CD14-positive monocyte (primary cell): ENCODE measurements at regions not wholly inside any gene's neighbourhood (a gene's known extent, or its start where the extent isn't known, plus 50 kb on each side); places are given as distances from the start of the nearest gene placed in this dataset.

Source experiments
- DNase-seq, 3 donors: peaks; one replicate each; pipeline ENCODE4 v3.0.0-alpha.2; 2011 to 2022
- H2AFZ ChIP-seq: 2 replicates; pipeline ENCODE4 v1.6.0; 2012; ENCODE audit warnings: mild to moderate bottlenecking, low read depth, low read length, inconsistent platforms; ENCODE audit not compliant: insufficient read depth, poor library complexity, severe bottlenecking
- H3K27ac ChIP-seq, 2 donors: 1 replicate in 1 of 2; 2 replicates in 1 of 2; pipeline ENCODE4 v1.5.1; 2012 to 2013; ENCODE audit warnings: low read length in 2 of 2, control low read depth in 1 of 2, inconsistent platforms in 1 of 2, low read depth in 1 of 2, mild to moderate bottlenecking in 1 of 2
- H3K27me3 ChIP-seq, 2 donors: one replicate each; pipeline versions ENCODE4 v1.6.0 to v1.6.1; 2011 to 2013; ENCODE audit warnings: low read length in 2 of 2; ENCODE audit not compliant: control insufficient read depth in 2 of 2, insufficient read depth in 2 of 2
- H3K36me3 ChIP-seq, 2 donors: replicated peaks in 1 of 2; 1 replicate in 1 of 2; 2 replicates in 1 of 2; pipeline versions ENCODE4 v1.5.1 to v1.6.1; 2012 to 2013; ENCODE audit warnings: low read length in 2 of 2, control low read depth in 1 of 2, inconsistent platforms in 1 of 2, mild to moderate bottlenecking in 1 of 2; ENCODE audit not compliant: insufficient read depth in 2 of 2, control insufficient read depth in 1 of 2
- H3K4me1 ChIP-seq, 2 donors: 1 replicate in 1 of 2; 2 replicates in 1 of 2; pipeline versions ENCODE4 v1.5.1 to v1.6.1; 2012 to 2013; ENCODE audit warnings: low read length in 2 of 2, control low read depth in 1 of 2, inconsistent platforms in 1 of 2, mild to moderate bottlenecking in 1 of 2, moderate library complexity in 1 of 2; ENCODE audit not compliant: insufficient read depth in 2 of 2, control insufficient read depth in 1 of 2
- H3K4me2 ChIP-seq: replicated peaks from 2 replicates; pipeline ENCODE3; 2012; ENCODE audit warnings: low read length, moderate library complexity, mild to moderate bottlenecking; ENCODE audit not compliant: poor library complexity, severe bottlenecking; ENCODE audit errors: extremely low read depth
- H3K4me3 ChIP-seq, 3 experiments: fragments of 200-600 bp in 1 of 3; sonication (generic) in 1 of 3; replicated peaks in 1 of 3; 1 replicate in 2 of 3; 2 replicates in 1 of 3; pipeline ENCODE4 v1.5.1; 2011 to 2013; ENCODE audit warnings: low read length in 3 of 3, mild to moderate bottlenecking in 3 of 3, control low read depth in 2 of 3, low read depth in 2 of 3, inconsistent platforms in 1 of 3, moderate library complexity in 1 of 3
- H3K79me2 ChIP-seq: 2 replicates; pipeline ENCODE4 v1.6.0; 2012; ENCODE audit warnings: mild to moderate bottlenecking, control low read depth, inconsistent platforms, low read length, moderate library complexity; ENCODE audit not compliant: insufficient read depth
- H3K9ac ChIP-seq: 2 replicates; pipeline ENCODE4 v1.6.0; 2017; ENCODE audit warnings: low read length, mild to moderate bottlenecking; ENCODE audit not compliant: insufficient read depth, poor library complexity, severe bottlenecking
- H3K9me3 ChIP-seq, 2 donors: replicated peaks in 1 of 2; 1 replicate in 1 of 2; 2 replicates in 1 of 2; pipeline versions ENCODE4 v1.5.1 to v1.6.1; 2012 to 2013; ENCODE audit warnings: low read length in 2 of 2, control low read depth in 1 of 2; ENCODE audit not compliant: control insufficient read depth in 1 of 2, insufficient read depth in 1 of 2
- H4K20me1 ChIP-seq: 2 replicates; pipeline ENCODE4 v1.6.0; 2012; ENCODE audit warnings: mild to moderate bottlenecking, low read length, control low read depth, moderate library complexity; ENCODE audit not compliant: insufficient read depth
- H3K27ac Mint-ChIP-seq, 7 donors: one replicate each; pipeline ENCODE4 v1.8.0; 2020; ENCODE audit warnings: mild to moderate bottlenecking in 7 of 7, mixed read lengths in 7 of 7, moderate library complexity in 6 of 7, inconsistent platforms in 2 of 7
- H3K27me3 Mint-ChIP-seq, 3 donors: one replicate each; pipeline ENCODE4 v1.8.0; 2021 to 2022; ENCODE audit warnings: low read depth in 3 of 3, mild to moderate bottlenecking in 3 of 3, mixed read lengths in 3 of 3, moderate library complexity in 3 of 3, inconsistent platforms in 1 of 3
- H3K36me3 Mint-ChIP-seq, 2 donors: one replicate each; pipeline ENCODE4 v1.8.0; 2020; ENCODE audit warnings: mixed read lengths in 2 of 2, inconsistent platforms in 1 of 2, mild to moderate bottlenecking in 1 of 2
- H3K4me1 Mint-ChIP-seq: one replicate; pipeline ENCODE4 v1.8.0; 2020; ENCODE audit warnings: mild to moderate bottlenecking, mixed read lengths
- H3K4me3 Mint-ChIP-seq, 2 donors: one replicate each; pipeline ENCODE4 v1.8.0; 2020; ENCODE audit warnings: mild to moderate bottlenecking in 2 of 2, mixed read lengths in 2 of 2, moderate library complexity in 1 of 2
- H3K9me3 Mint-ChIP-seq, 7 donors: one replicate each; pipeline ENCODE4 v1.8.0; 2020 to 2022; ENCODE audit warnings: mixed read lengths in 7 of 7, mild to moderate bottlenecking in 6 of 7, moderate library complexity in 6 of 7, inconsistent platforms in 2 of 7
- WGBS: methylation state at CpG from one replicate; pipeline ENCODE4 v1.1.5; 2013; ENCODE audit warnings: missing lambda C conversion rate; ENCODE audit not compliant: insufficient coverage; 5-methylcytosine and 5-hydroxymethylcytosine counted together
- intact Hi-C, 2 donors: fragments of 100-400 bp; cut with micrococcal nuclease; formaldehyde crosslinking; loops; one replicate each; pipeline versions ENCODE4 v1.15.0 to v1.15.1; 2023
- TF ChIP-seq, protein P1 (sequence below): fragments of 200-600 bp; IDR thresholded peaks from one replicate; pipeline ENCODE4 v1.8.0; 2022; ENCODE audit warnings: antibody characterized with exemption, mild to moderate bottlenecking

DNA sequence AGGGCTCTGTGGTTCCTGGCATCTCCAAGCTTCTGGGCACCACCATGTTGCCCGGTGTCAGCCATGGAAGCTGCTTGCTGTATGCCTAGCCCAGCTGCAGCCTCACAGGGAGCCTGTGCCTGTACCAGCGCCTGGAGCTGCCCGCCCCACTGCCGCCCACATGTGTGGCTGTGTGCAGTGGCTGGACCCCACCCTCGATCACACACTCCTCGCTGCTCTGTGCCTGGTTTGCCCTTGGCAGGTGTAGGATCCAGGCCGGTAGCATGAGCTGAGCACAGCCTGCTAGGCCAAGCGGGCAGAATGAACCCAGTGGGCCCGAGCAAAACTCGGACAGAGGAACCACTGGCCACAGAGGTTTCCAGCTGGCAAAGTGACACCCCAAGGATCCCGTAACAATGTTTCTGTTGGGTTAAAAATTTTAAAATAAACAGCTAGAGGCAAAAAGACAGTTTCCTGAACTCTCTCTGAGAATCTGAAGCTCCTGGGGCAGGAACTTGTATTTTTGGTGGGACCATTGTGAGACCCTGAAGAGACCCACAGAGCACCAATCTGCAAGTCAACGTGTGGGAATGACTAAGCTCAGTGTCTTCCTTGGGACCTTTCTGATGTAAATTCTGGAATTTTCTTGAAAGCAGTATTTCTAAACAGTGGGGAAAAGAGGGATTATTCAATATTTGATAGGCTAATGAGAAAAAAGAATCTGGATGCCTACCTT lies 73.1 kb upstream of the CCDC112 start:
- Histone ChIP-seq H4K20me1 (no peaks in the 10 kb centered on the region), H3K27me3 (no peaks in the 10 kb centered on the region), H3K9ac (no peak overlapping the region), H2AFZ (no peak overlapping the region), H3K9me3 (peaks cover 0 to 8% of the 10 kb centered on the region in 2 donors), H3K4me2 (no peak overlapping the region), H3K27ac (no peak overlapping the region), H3K36me3 (no peaks in the 10 kb centered on the region), H3K79me2 (no peaks in the 10 kb centered on the region), H3K4me1 (no peaks in the 10 kb centered on the region), H3K4me3 (no peak overlapping the region)
- H3K36me3 Mint-ChIP-seq, result no peaks in the 10 kb centered on the region
- WGBS, result 99% methylated on average over 11 of the region's 12 CpGs
- H3K4me3 Mint-ChIP-seq, result no peak overlapping the region
- no peak for DNase-seq
- peaks cover 0 to 5% (median 4%) of the 10 kb centered on the region in 7 donors for H3K9me3 Mint-ChIP-seq
- H3K4me1 Mint-ChIP-seq, result no peaks in the 10 kb centered on the region
- H3K27ac Mint-ChIP-seq, result no peak overlapping the region
- TF ChIP-seq, protein P1, sequence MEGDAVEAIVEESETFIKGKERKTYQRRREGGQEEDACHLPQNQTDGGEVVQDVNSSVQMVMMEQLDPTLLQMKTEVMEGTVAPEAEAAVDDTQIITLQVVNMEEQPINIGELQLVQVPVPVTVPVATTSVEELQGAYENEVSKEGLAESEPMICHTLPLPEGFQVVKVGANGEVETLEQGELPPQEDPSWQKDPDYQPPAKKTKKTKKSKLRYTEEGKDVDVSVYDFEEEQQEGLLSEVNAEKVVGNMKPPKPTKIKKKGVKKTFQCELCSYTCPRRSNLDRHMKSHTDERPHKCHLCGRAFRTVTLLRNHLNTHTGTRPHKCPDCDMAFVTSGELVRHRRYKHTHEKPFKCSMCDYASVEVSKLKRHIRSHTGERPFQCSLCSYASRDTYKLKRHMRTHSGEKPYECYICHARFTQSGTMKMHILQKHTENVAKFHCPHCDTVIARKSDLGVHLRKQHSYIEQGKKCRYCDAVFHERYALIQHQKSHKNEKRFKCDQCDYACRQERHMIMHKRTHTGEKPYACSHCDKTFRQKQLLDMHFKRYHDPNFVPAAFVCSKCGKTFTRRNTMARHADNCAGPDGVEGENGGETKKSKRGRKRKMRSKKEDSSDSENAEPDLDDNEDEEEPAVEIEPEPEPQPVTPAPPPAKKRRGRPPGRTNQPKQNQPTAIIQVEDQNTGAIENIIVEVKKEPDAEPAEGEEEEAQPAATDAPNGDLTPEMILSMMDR, result no peak
- intact Hi-C loops, result no loop called here
- peaks cover 0 to 4% (median 0%) of the 10 kb centered on the region in 3 donors for H3K27me3 Mint-ChIP-seq

GRCh38 chr5:115366223-115366622 lies 69.8 kb upstream of the CCDC112 start:
- H4K20me1 ChIP-seq, result no peaks in the 10 kb centered on the region
- H3K27ac ChIP-seq, result no peak overlapping the region
- H3K36me3 Mint-ChIP-seq, result no peaks in the 10 kb centered on the region
- no peak overlapping the region for H2AFZ ChIP-seq
- TF ChIP-seq, protein P1, result no peak
- no peak overlapping the region for H3K27ac Mint-ChIP-seq
- no peaks in the 10 kb centered on the region for H3K79me2 ChIP-seq
- DNase-seq, result no peak
- H3K4me1 ChIP-seq, result no peaks in the 10 kb centered on the region
- H3K4me3 ChIP-seq, result no peak overlapping the region
- peaks cover 0 to 8% of the 10 kb centered on the region in 2 donors for H3K9me3 ChIP-seq
- no peak overlapping the region for H3K4me3 Mint-ChIP-seq
- WGBS, result no CpG with 5 or more reads among the region's 2 CpGs
- no peak overlapping the region for H3K9ac ChIP-seq
- H3K4me2 ChIP-seq, result no peak overlapping the region
- H3K27me3 Mint-ChIP-seq, result peaks cover 0 to 4% (median 3%) of the 10 kb centered on the region in 3 donors
- H3K36me3 ChIP-seq, result no peaks in the 10 kb centered on the region
- intact Hi-C loops, result no loop called here
- no peaks in the 10 kb centered on the region for H3K27me3 ChIP-seq
- peaks cover 0 to 9% (median 5%) of the 10 kb centered on the region in 7 donors for H3K9me3 Mint-ChIP-seq
- H3K4me1 Mint-ChIP-seq, result no peaks in the 10 kb centered on the region
